Activated T-cell treated with anti-CD3 and anti-CD28 coated beads, Interleukin-2, amount 50 U/mL, for 24 hours (primary cell): ENCODE measurements at regions not wholly inside any gene's neighbourhood (a gene's known extent, or its start where the extent isn't known, plus 50 kb on each side); places are given as distances from the start of the nearest gene placed in this dataset.

Source experiments
- DNase-seq: peaks from one replicate; pipeline ENCODE4 v3.0.0-alpha.2; 2020
- H3K27ac Mint-ChIP-seq: 2 replicates; pipeline ENCODE4 v1.8.0; 2020; ENCODE audit warnings: mild to moderate bottlenecking, mixed read lengths
- H3K27me3 Mint-ChIP-seq: 2 replicates; pipeline ENCODE4 v1.8.0; 2020; ENCODE audit warnings: mixed read lengths
- H3K36me3 Mint-ChIP-seq: 2 replicates; pipeline ENCODE4 v1.8.0; 2020; ENCODE audit warnings: low read depth, mixed read lengths
- H3K4me1 Mint-ChIP-seq: 2 replicates; pipeline ENCODE4 v1.8.0; 2020; ENCODE audit warnings: low read depth, mixed read lengths
- H3K4me3 Mint-ChIP-seq: 2 replicates; pipeline ENCODE4 v1.8.0; 2020; ENCODE audit warnings: mild to moderate bottlenecking, moderate library complexity, mixed read lengths
- H3K9me3 Mint-ChIP-seq: 2 replicates; pipeline ENCODE4 v1.8.0; 2020; ENCODE audit warnings: mixed read lengths

GRCh38 chr11:80477178-80477577, 1036.3 kb upstream of the TENM4 start:
- H3K9me3 Mint-ChIP-seq, result peaks cover 20% of the 10 kb centered on the region
- DNase-seq, result no peak
- no peaks in the 10 kb centered on the region for H3K4me1 Mint-ChIP-seq
- H3K36me3 Mint-ChIP-seq, result no peaks in the 10 kb centered on the region
- H3K27me3 Mint-ChIP-seq, result no peaks in the 10 kb centered on the region
- H3K27ac Mint-ChIP-seq, result no peak overlapping the region
- no peak overlapping the region for H3K4me3 Mint-ChIP-seq

GRCh38 chr11:80473562-80473961, 1032.7 kb upstream of the TENM4 start:
- no peaks in the 10 kb centered on the region for H3K27me3 Mint-ChIP-seq

GRCh38 chr11:80469871-80470270, 1029.0 kb upstream of the TENM4 start:
- Mint-ChIP-seq H3K27me3 (no peaks in the 10 kb centered on the region), H3K27ac (no peak overlapping the region), H3K4me3 (no peak overlapping the region), H3K4me1 (no peaks in the 10 kb centered on the region), H3K9me3 (peaks cover 26% of the 10 kb centered on the region), H3K36me3 (no peaks in the 10 kb centered on the region)
- DNase-seq, result no peak

More at GRCh38 chr11:80473562-80473961, 1032.7 kb upstream of the TENM4 start:
- Mint-ChIP-seq H3K4me3 (no peak overlapping the region), H3K4me1 (no peaks in the 10 kb centered on the region), H3K36me3 (no peaks in the 10 kb centered on the region), H3K27ac (no peak overlapping the region), H3K9me3 (peaks cover 18% of the 10 kb centered on the region)
- DNase-seq, result no peak

- Mint-ChIP-seq H3K27ac (no peak overlapping the region), H3K9me3 (peaks cover 17% of the 10 kb centered on the region), H3K36me3 (no peaks in the 10 kb centered on the region), H3K27me3 (no peaks in the 10 kb centered on the region), H3K4me1 (no peaks in the 10 kb centered on the region), H3K4me3 (no peak overlapping the region)
- no peak for DNase-seq
Measured at GRCh38 chr11:80466570-80466969, 1025.7 kb upstream of the TENM4 start.

- H3K27me3 Mint-ChIP-seq, result no peaks in the 10 kb centered on the region
- DNase-seq, result no peak
- H3K4me1 Mint-ChIP-seq, result no peaks in the 10 kb centered on the region
- H3K27ac Mint-ChIP-seq, result no peak overlapping the region
- H3K36me3 Mint-ChIP-seq, result no peaks in the 10 kb centered on the region
- H3K4me3 Mint-ChIP-seq, result no peak overlapping the region
- H3K9me3 Mint-ChIP-seq, result peaks cover 22% of the 10 kb centered on the region
Measured at GRCh38 chr11:80462211-80462610, 1021.4 kb upstream of the TENM4 start.

- no peaks in the 10 kb centered on the region for H3K36me3 Mint-ChIP-seq
- H3K27ac Mint-ChIP-seq, result no peak overlapping the region
- no peaks in the 10 kb centered on the region for H3K27me3 Mint-ChIP-seq
- H3K4me1 Mint-ChIP-seq, result no peaks in the 10 kb centered on the region
- H3K4me3 Mint-ChIP-seq, result no peak overlapping the region
- DNase-seq, result no peak
- peaks cover 13% of the 10 kb centered on the region for H3K9me3 Mint-ChIP-seq
Measured at GRCh38 chr11:80458376-80458775, 1017.5 kb upstream of the TENM4 start.

- Mint-ChIP-seq H3K27me3 (no peaks in the 10 kb centered on the region), H3K36me3 (no peaks in the 10 kb centered on the region), H3K9me3 (peaks cover 13% of the 10 kb centered on the region), H3K27ac (no peak overlapping the region), H3K4me1 (no peaks in the 10 kb centered on the region), H3K4me3 (no peak overlapping the region)
- no peak for DNase-seq
Measured at GRCh38 chr11:80457823-80458222, 1017.0 kb upstream of the TENM4 start.

GRCh38 chr11:80455818-80456217, 1015.0 kb upstream of the TENM4 start:
- no peak overlapping the region for H3K27ac Mint-ChIP-seq
- no peak for DNase-seq
- H3K9me3 Mint-ChIP-seq, result peaks cover 18% of the 10 kb centered on the region
- no peaks in the 10 kb centered on the region for H3K27me3 Mint-ChIP-seq
- H3K36me3 Mint-ChIP-seq, result no peaks in the 10 kb centered on the region
- no peaks in the 10 kb centered on the region for H3K4me1 Mint-ChIP-seq
- H3K4me3 Mint-ChIP-seq, result no peak overlapping the region

GRCh38 chr11:80451105-80451504, 1010.3 kb upstream of the TENM4 start:
- no peaks in the 10 kb centered on the region for H3K27me3 Mint-ChIP-seq
- no peaks in the 10 kb centered on the region for H3K36me3 Mint-ChIP-seq
- no peaks in the 10 kb centered on the region for H3K4me1 Mint-ChIP-seq
- peaks cover 22% of the 10 kb centered on the region for H3K9me3 Mint-ChIP-seq
- DNase-seq, result no peak
- no peak overlapping the region for H3K27ac Mint-ChIP-seq
- H3K4me3 Mint-ChIP-seq, result no peak overlapping the region

GRCh38 chr11:80448709-80449108, 1007.9 kb upstream of the TENM4 start:
- no peak for DNase-seq
- Mint-ChIP-seq H3K27ac (no peak overlapping the region), H3K27me3 (no peaks in the 10 kb centered on the region), H3K4me1 (no peaks in the 10 kb centered on the region), H3K4me3 (no peak overlapping the region), H3K36me3 (no peaks in the 10 kb centered on the region), H3K9me3 (peaks cover 18% of the 10 kb centered on the region)

GRCh38 chr11:80443177-80443576, 1002.3 kb upstream of the TENM4 start:
- Mint-ChIP-seq H3K9me3 (peaks cover 15% of the 10 kb centered on the region), H3K4me1 (no peaks in the 10 kb centered on the region), H3K27me3 (no peaks in the 10 kb centered on the region), H3K36me3 (no peaks in the 10 kb centered on the region), H3K4me3 (no peak overlapping the region), H3K27ac (no peak overlapping the region)
- no peak for DNase-seq

GRCh38 chr11:80441821-80442220, 1001.0 kb upstream of the TENM4 start:
- Mint-ChIP-seq H3K4me3 (no peak overlapping the region), H3K27me3 (no peaks in the 10 kb centered on the region), H3K27ac (no peak overlapping the region), H3K9me3 (peaks cover 20% of the 10 kb centered on the region), H3K4me1 (no peaks in the 10 kb centered on the region), H3K36me3 (no peaks in the 10 kb centered on the region)
- DNase-seq, result no peak

- no peaks in the 10 kb centered on the region for H3K4me1 Mint-ChIP-seq
Measured at GRCh38 chr11:80440835-80441234, 1000.0 kb upstream of the TENM4 start.

GRCh38 chr11:80436547-80436946, 995.7 kb upstream of the TENM4 start:
- Mint-ChIP-seq H3K27me3 (no peaks in the 10 kb centered on the region), H3K36me3 (no peaks in the 10 kb centered on the region), H3K4me1 (no peaks in the 10 kb centered on the region), H3K9me3 (peaks cover 32% of the 10 kb centered on the region), H3K4me3 (no peak overlapping the region), H3K27ac (no peak overlapping the region)
- DNase-seq, result no peak

More at GRCh38 chr11:80440835-80441234, 1000.0 kb upstream of the TENM4 start:
- H3K27me3 Mint-ChIP-seq, result no peaks in the 10 kb centered on the region
- H3K4me3 Mint-ChIP-seq, result no peak overlapping the region
- no peak overlapping the region for H3K27ac Mint-ChIP-seq
- no peaks in the 10 kb centered on the region for H3K36me3 Mint-ChIP-seq
- H3K9me3 Mint-ChIP-seq, result peaks cover 20% of the 10 kb centered on the region
- no peak for DNase-seq

- Mint-ChIP-seq H3K36me3 (no peaks in the 10 kb centered on the region), H3K4me1 (no peaks in the 10 kb centered on the region), H3K27me3 (no peaks in the 10 kb centered on the region)
Measured at GRCh38 chr11:80435345-80435744, 994.5 kb upstream of the TENM4 start.

GRCh38 chr11:80432057-80432456, 991.2 kb upstream of the TENM4 start:
- H3K9me3 Mint-ChIP-seq, result peaks cover 32% of the 10 kb centered on the region
- no peak for DNase-seq
- H3K27ac Mint-ChIP-seq, result no peak overlapping the region
- H3K36me3 Mint-ChIP-seq, result no peaks in the 10 kb centered on the region
- H3K27me3 Mint-ChIP-seq, result no peaks in the 10 kb centered on the region
- H3K4me3 Mint-ChIP-seq, result no peak overlapping the region
- H3K4me1 Mint-ChIP-seq, result no peaks in the 10 kb centered on the region

More at GRCh38 chr11:80435345-80435744, 994.5 kb upstream of the TENM4 start:
- Mint-ChIP-seq H3K27ac (no peak overlapping the region), H3K4me3 (no peak overlapping the region), H3K9me3 (peaks cover 40% of the 10 kb centered on the region)
- no peak for DNase-seq
